Subcutaneous abdominal adipose tissue (tissue), 5 donors: ENCODE measurements at regions not wholly inside any gene's neighbourhood (a gene's known extent, or its start where the extent isn't known, plus 50 kb on each side); places are given as distances from the start of the nearest gene placed in this dataset.

Experiments used
- H3K27ac ChIP-seq: one replicate; pipeline ENCODE4 v1.7.0; 2013; ENCODE audit warnings: low read depth, mild to moderate bottlenecking, inconsistent platforms, low read length, moderate library complexity
- H3K27me3 ChIP-seq, 5 donors: one replicate each; pipeline ENCODE4 v1.7.0; 2013; ENCODE audit warnings: low read length in 5 of 5, inconsistent platforms in 1 of 5; ENCODE audit not compliant: control insufficient read depth in 5 of 5, insufficient read depth in 4 of 5
- H3K36me3 ChIP-seq, 5 donors: one replicate each; pipeline ENCODE4 v1.7.0; 2013; ENCODE audit warnings: low read length in 5 of 5; ENCODE audit not compliant: control insufficient read depth in 5 of 5, insufficient read depth in 5 of 5
- H3K4me1 ChIP-seq, 5 donors: one replicate each; pipeline ENCODE4 v1.7.0; 2013; ENCODE audit warnings: low read length in 5 of 5, mild to moderate bottlenecking in 3 of 5, moderate library complexity in 1 of 5; ENCODE audit not compliant: control insufficient read depth in 5 of 5, insufficient read depth in 5 of 5
- H3K4me3 ChIP-seq, 5 donors: one replicate each; pipeline ENCODE4 v1.7.0; 2013; ENCODE audit warnings: low read length in 5 of 5, low read depth in 1 of 5
- H3K9ac ChIP-seq, 5 donors: one replicate each; pipeline ENCODE4 v1.7.0; 2013; ENCODE audit warnings: low read length in 5 of 5, mild to moderate bottlenecking in 4 of 5, moderate library complexity in 3 of 5
- H3K9me3 ChIP-seq, 5 donors: one replicate each; pipeline ENCODE4 v1.7.0; 2013; ENCODE audit warnings: low read length in 5 of 5; ENCODE audit not compliant: control insufficient read depth in 5 of 5
- donor health status: healthy.
- donor health status: healthy.
- donor health status: healthy.
- donor health status: healthy.
- donor health status: healthy.

- H3K27me3 ChIP-seq = peaks cover 0 to 14% (median 12%) of the 10 kb centered on the region in 5 donors
- peaks cover 0 to 7% (median 0%) of the 10 kb centered on the region in 5 donors for H3K9me3 ChIP-seq
- H3K36me3 ChIP-seq = no peaks in the 10 kb centered on the region
- H3K4me3 ChIP-seq = no peak overlapping the region
- H3K27ac ChIP-seq = no peak overlapping the region
- peaks cover 0 to 8% (median 3%) of the 10 kb centered on the region in 5 donors for H3K4me1 ChIP-seq
- no peak overlapping the region for H3K9ac ChIP-seq
These were observed 220.5 kb downstream of the PTPRU start for GRCh38 chr1:29456685-29457435.

- Histone ChIP-seq H3K4me1 (peaks cover 0 to 8% (median 3%) of the 10 kb centered on the region in 5 donors), H3K9ac (no peak overlapping the region), H3K27ac (no peak overlapping the region), H3K4me3 (no peak overlapping the region), H3K27me3 (peaks cover 0 to 14% (median 12%) of the 10 kb centered on the region in 5 donors), H3K9me3 (peaks cover 0 to 7% (median 0%) of the 10 kb centered on the region in 5 donors), H3K36me3 (no peaks in the 10 kb centered on the region)
These were observed 219.5 kb downstream of the PTPRU start for GRCh38 chr1:29455781-29456180.

- H3K27me3 ChIP-seq = peaks cover 0 to 19% (median 12%) of the 10 kb centered on the region in 5 donors
- H3K9ac ChIP-seq = no peak overlapping the region
- no peak overlapping the region for H3K27ac ChIP-seq
- H3K4me1 ChIP-seq = peaks cover 0 to 8% (median 3%) of the 10 kb centered on the region in 5 donors
- H3K36me3 ChIP-seq = no peaks in the 10 kb centered on the region
- peaks cover 0 to 7% (median 0%) of the 10 kb centered on the region in 5 donors for H3K9me3 ChIP-seq
- H3K4me3 ChIP-seq = no peak overlapping the region
These were observed 218.5 kb downstream of the PTPRU start for GRCh38 chr1:29454616-29455380.

GRCh38 chr1:29453502-29454240 lies 217.3 kb downstream of the PTPRU start:
- peaks cover 0 to 8% (median 3%) of the 10 kb centered on the region in 5 donors for H3K4me1 ChIP-seq
- H3K9ac ChIP-seq = no peak overlapping the region
- peaks cover 0 to 7% (median 0%) of the 10 kb centered on the region in 5 donors for H3K9me3 ChIP-seq
- H3K36me3 ChIP-seq = no peaks in the 10 kb centered on the region
- H3K4me3 ChIP-seq = no peak overlapping the region
- no peak overlapping the region for H3K27ac ChIP-seq
- H3K27me3 ChIP-seq = peaks cover 0 to 10% (median 7%) of the 10 kb centered on the region in 5 donors

- Histone ChIP-seq H3K4me3 (no peak overlapping the region), H3K27me3 (peaks cover 0 to 10% (median 5%) of the 10 kb centered on the region in 5 donors), H3K9me3 (peaks cover 0 to 7% (median 0%) of the 10 kb centered on the region in 5 donors), H3K9ac (no peak overlapping the region), H3K36me3 (no peaks in the 10 kb centered on the region), H3K4me1 (peaks cover 0 to 8% (median 3%) of the 10 kb centered on the region in 5 donors), H3K27ac (no peak overlapping the region)
These were observed 216.3 kb downstream of the PTPRU start for GRCh38 chr1:29452463-29453230.

- Histone ChIP-seq H3K27ac (no peak overlapping the region), H3K4me1 (peaks cover 0 to 8% (median 3%) of the 10 kb centered on the region in 5 donors), H3K4me3 (no peak overlapping the region), H3K9me3 (peaks cover 0 to 2% (median 0%) of the 10 kb centered on the region in 5 donors), H3K27me3 (peaks cover 0 to 10% (median 5%) of the 10 kb centered on the region in 5 donors), H3K9ac (no peak overlapping the region), H3K36me3 (no peaks in the 10 kb centered on the region)
These were observed 215.1 kb downstream of the PTPRU start for GRCh38 chr1:29451368-29451892.

- peaks cover 0 to 8% (median 3%) of the 10 kb centered on the region in 5 donors for H3K4me1 ChIP-seq
- no peak overlapping the region for H3K9ac ChIP-seq
- H3K27ac ChIP-seq = no peak overlapping the region
- no peak overlapping the region for H3K4me3 ChIP-seq
- no peaks in the 10 kb centered on the region for H3K9me3 ChIP-seq
- no peaks in the 10 kb centered on the region for H3K36me3 ChIP-seq
- peaks cover 0 to 7% (median 5%) of the 10 kb centered on the region in 5 donors for H3K27me3 ChIP-seq
These were observed 214.3 kb downstream of the PTPRU start for GRCh38 chr1:29450591-29450990.

- H3K36me3 ChIP-seq = no peaks in the 10 kb centered on the region
- H3K9me3 ChIP-seq = no peaks in the 10 kb centered on the region
- H3K4me1 ChIP-seq = peaks cover 0 to 8% (median 3%) of the 10 kb centered on the region in 5 donors
- H3K27ac ChIP-seq = no peak overlapping the region
- peaks cover 0 to 14% (median 11%) of the 10 kb centered on the region in 5 donors for H3K27me3 ChIP-seq
- no peak overlapping the region for H3K4me3 ChIP-seq
- no peak overlapping the region for H3K9ac ChIP-seq
These were observed 212.3 kb downstream of the PTPRU start for GRCh38 chr1:29448456-29449235.
